Astrocyte (in vitro differentiated cells and primary cell): ENCODE measurements at regions not wholly inside any gene's neighbourhood (a gene's known extent, or its start where the extent isn't known, plus 50 kb on each side); places are given as distances from the start of the nearest gene placed in this dataset.

Experiments
- DNase-seq: peaks from one replicate; pipeline ENCODE4 v3.0.0-alpha.2; 2010; ENCODE audit warnings: low read depth
- FAIRE-seq: peaks from 2 replicates; lab custom pipeline; 2011; peaks lifted over from hg19 to GRCh38; lab: Jason Lieb, UNC
- H2AFZ ChIP-seq: 2 replicates; pipeline ENCODE4 v1.6.0; 2012; ENCODE audit warnings: low read depth, low read length, inconsistent platforms
- H3K27ac ChIP-seq: 2 replicates; pipeline ENCODE4 v1.5.1; 2011; ENCODE audit warnings: low read depth, low read length, inconsistent platforms
- H3K27me3 ChIP-seq: 2 replicates; pipeline ENCODE4 v1.6.0; 2011; ENCODE audit warnings: low read length, inconsistent platforms; ENCODE audit not compliant: insufficient read depth
- H3K36me3 ChIP-seq: 2 replicates; pipeline ENCODE4 v1.5.1; 2011; ENCODE audit warnings: low read length, inconsistent platforms; ENCODE audit not compliant: insufficient read depth
- H3K4me1 ChIP-seq: 2 replicates; pipeline ENCODE4 v1.5.1; 2011; ENCODE audit warnings: low read length, inconsistent platforms; ENCODE audit not compliant: insufficient read depth
- H3K4me2 ChIP-seq: 2 replicates; pipeline ENCODE4 v1.6.0; 2012; ENCODE audit warnings: low read length, inconsistent platforms
- H3K4me3 ChIP-seq: 2 replicates; pipeline ENCODE4 v1.5.1; 2011; ENCODE audit warnings: low read depth, mild to moderate bottlenecking, low read length, inconsistent platforms; ENCODE audit not compliant: insufficient read depth
- H3K79me2 ChIP-seq: 2 replicates; pipeline ENCODE4 v1.6.0; 2012; ENCODE audit warnings: mild to moderate bottlenecking, low read length, inconsistent platforms; ENCODE audit not compliant: insufficient read depth
- H3K9ac ChIP-seq: 2 replicates; pipeline ENCODE4 v1.6.0; 2012; ENCODE audit warnings: mild to moderate bottlenecking, low read length, inconsistent platforms
- H3K9me3 ChIP-seq: 2 replicates; pipeline ENCODE4 v1.5.1; 2012; ENCODE audit warnings: low read depth, mild to moderate bottlenecking, low read length, inconsistent platforms; ENCODE audit not compliant: insufficient read depth
- H4K20me1 ChIP-seq: 2 replicates; pipeline ENCODE4 v1.6.0; 2012; ENCODE audit warnings: low read length, inconsistent platforms; ENCODE audit not compliant: insufficient read depth
- H3K27ac Mint-ChIP-seq: one replicate; pipeline ENCODE4 v1.8.0; 2021; ENCODE audit warnings: mild to moderate bottlenecking, mixed read lengths; ENCODE audit not compliant: unreplicated experiment
- H3K27me3 Mint-ChIP-seq: one replicate; pipeline ENCODE4 v1.8.0; 2021; ENCODE audit warnings: low read depth, mixed read lengths; ENCODE audit not compliant: unreplicated experiment
- H3K36me3 Mint-ChIP-seq: one replicate; pipeline ENCODE4 v1.8.0; 2021; ENCODE audit warnings: low read depth, mixed read lengths; ENCODE audit not compliant: unreplicated experiment
- H3K4me1 Mint-ChIP-seq: one replicate; pipeline ENCODE4 v1.8.0; 2021; ENCODE audit warnings: low read depth, mixed read lengths; ENCODE audit not compliant: unreplicated experiment
- H3K4me3 Mint-ChIP-seq: one replicate; pipeline ENCODE4 v1.8.0; 2021; ENCODE audit warnings: mild to moderate bottlenecking, moderate library complexity, mixed read lengths; ENCODE audit not compliant: unreplicated experiment
- H3K9me3 Mint-ChIP-seq: one replicate; pipeline ENCODE4 v1.8.0; 2021; ENCODE audit warnings: mild to moderate bottlenecking, mixed read lengths; ENCODE audit not compliant: unreplicated experiment
- CTCF ChIP-seq: IDR thresholded peaks from 2 replicates; pipeline ENCODE4 v1.5.1; 2011; ENCODE audit warnings: low read depth, mild to moderate bottlenecking, inconsistent platforms, low read length, moderate library complexity; ENCODE audit not compliant: insufficient read depth
- EZH2 ChIP-seq: IDR thresholded peaks from 2 replicates; pipeline ENCODE4 v1.6.1; 2012; ENCODE audit warnings: mild to moderate bottlenecking, low read length, inconsistent platforms; ENCODE audit not compliant: insufficient read depth

GRCh38 chr4:137641544-137641943, 109.2 kb upstream of the PCDH18 start:
- FAIRE-seq (peak; percentile 59), DNase-seq (peak; percentile 18)
- TF ChIP-seq CTCF (no peak), EZH2 (no peak)
- no peaks in the 10 kb centered on the region for H3K79me2 ChIP-seq
- Mint-ChIP-seq H3K4me3 (no peak overlapping the region), H3K27ac (no peak overlapping the region), H3K9me3 (no peaks in the 10 kb centered on the region), H3K4me1 (no peaks in the 10 kb centered on the region), H3K27me3 (no peaks in the 10 kb centered on the region), H3K36me3 (no peaks in the 10 kb centered on the region)
- H3K4me1 ChIP-seq: no peaks in the 10 kb centered on the region
- no peaks in the 10 kb centered on the region for H3K27me3 ChIP-seq
- no peaks in the 10 kb centered on the region for H4K20me1 ChIP-seq
- no peak overlapping the region for H3K27ac ChIP-seq
- H3K4me3 ChIP-seq: no peak overlapping the region
- H2AFZ ChIP-seq: no peak overlapping the region
- no peak overlapping the region for H3K9ac ChIP-seq
- no peaks in the 10 kb centered on the region for H3K36me3 ChIP-seq
- no peaks in the 10 kb centered on the region for H3K9me3 ChIP-seq
- H3K4me2 ChIP-seq: no peak overlapping the region

GRCh38 chr4:137640838-137641158, 108.5 kb upstream of the PCDH18 start:
- no peak overlapping the region for H3K4me3 Mint-ChIP-seq
- Histone ChIP-seq H3K4me3 (no peak overlapping the region), H3K9ac (no peak overlapping the region), H4K20me1 (no peaks in the 10 kb centered on the region), H3K27me3 (no peaks in the 10 kb centered on the region), H2AFZ (no peak overlapping the region), H3K36me3 (no peaks in the 10 kb centered on the region), H3K4me2 (no peak overlapping the region), H3K9me3 (no peaks in the 10 kb centered on the region), H3K79me2 (no peaks in the 10 kb centered on the region), H3K4me1 (no peaks in the 10 kb centered on the region), H3K27ac (no peak overlapping the region)
- no peaks in the 10 kb centered on the region for H3K27me3 Mint-ChIP-seq
- no peaks in the 10 kb centered on the region for H3K4me1 Mint-ChIP-seq
- FAIRE-seq (peak; percentile 13), DNase-seq (no peak)
- TF ChIP-seq CTCF: no peak
- TF ChIP-seq EZH2: no peak
- no peak overlapping the region for H3K27ac Mint-ChIP-seq
- no peaks in the 10 kb centered on the region for H3K36me3 Mint-ChIP-seq
- H3K9me3 Mint-ChIP-seq: no peaks in the 10 kb centered on the region

GRCh38 chr4:137640156-137640837, 108.0 kb upstream of the PCDH18 start:
- Mint-ChIP-seq H3K27ac (no peak overlapping the region), H3K4me3 (no peak overlapping the region), H3K27me3 (no peaks in the 10 kb centered on the region), H3K4me1 (no peaks in the 10 kb centered on the region), H3K36me3 (no peaks in the 10 kb centered on the region), H3K9me3 (no peaks in the 10 kb centered on the region)
- Histone ChIP-seq H3K79me2 (no peaks in the 10 kb centered on the region), H3K27ac (no peak overlapping the region), H3K4me1 (no peaks in the 10 kb centered on the region), H3K9me3 (no peaks in the 10 kb centered on the region), H3K4me3 (no peak overlapping the region), H3K9ac (no peak overlapping the region), H4K20me1 (no peaks in the 10 kb centered on the region), H3K36me3 (no peaks in the 10 kb centered on the region), H2AFZ (no peak overlapping the region), H3K4me2 (no peak overlapping the region), H3K27me3 (no peaks in the 10 kb centered on the region)
- TF ChIP-seq EZH2: no peak
- no peak for TF ChIP-seq CTCF
- peak; percentile 50 for FAIRE-seq
- no peak for DNase-seq
